ENCODE measurements at regions not wholly inside any gene's neighbourhood (a gene's known extent, or its start where the extent isn't known, plus 50 kb on each side); places are given as distances from the start of the nearest gene placed in this dataset.

DNA sequence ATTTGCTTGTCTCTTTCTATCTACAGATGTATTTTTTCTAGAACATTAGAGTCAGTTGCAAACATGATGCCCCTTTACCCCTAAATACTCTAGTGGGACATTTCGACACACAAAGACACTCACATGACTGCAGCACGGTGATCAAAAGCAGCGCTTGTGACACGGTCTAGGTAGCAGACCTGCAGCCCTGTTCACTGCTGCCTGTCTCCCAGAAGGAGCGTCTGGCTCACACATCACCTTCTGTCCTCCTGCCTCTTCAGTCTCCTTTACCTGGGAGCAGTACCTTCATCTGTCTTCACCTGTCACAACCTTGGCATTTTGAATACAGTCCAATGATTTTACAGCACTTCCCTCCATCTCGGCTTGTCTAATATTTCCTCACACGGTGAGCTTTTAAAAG lies 51.9 kb upstream of the SH3PXD2B start:
- TF ChIP-seq POLR2AphosphoS5 (IDR thresholded peaks at IDR 0.05) = no peak
- TF ChIP-seq, protein P1, sequence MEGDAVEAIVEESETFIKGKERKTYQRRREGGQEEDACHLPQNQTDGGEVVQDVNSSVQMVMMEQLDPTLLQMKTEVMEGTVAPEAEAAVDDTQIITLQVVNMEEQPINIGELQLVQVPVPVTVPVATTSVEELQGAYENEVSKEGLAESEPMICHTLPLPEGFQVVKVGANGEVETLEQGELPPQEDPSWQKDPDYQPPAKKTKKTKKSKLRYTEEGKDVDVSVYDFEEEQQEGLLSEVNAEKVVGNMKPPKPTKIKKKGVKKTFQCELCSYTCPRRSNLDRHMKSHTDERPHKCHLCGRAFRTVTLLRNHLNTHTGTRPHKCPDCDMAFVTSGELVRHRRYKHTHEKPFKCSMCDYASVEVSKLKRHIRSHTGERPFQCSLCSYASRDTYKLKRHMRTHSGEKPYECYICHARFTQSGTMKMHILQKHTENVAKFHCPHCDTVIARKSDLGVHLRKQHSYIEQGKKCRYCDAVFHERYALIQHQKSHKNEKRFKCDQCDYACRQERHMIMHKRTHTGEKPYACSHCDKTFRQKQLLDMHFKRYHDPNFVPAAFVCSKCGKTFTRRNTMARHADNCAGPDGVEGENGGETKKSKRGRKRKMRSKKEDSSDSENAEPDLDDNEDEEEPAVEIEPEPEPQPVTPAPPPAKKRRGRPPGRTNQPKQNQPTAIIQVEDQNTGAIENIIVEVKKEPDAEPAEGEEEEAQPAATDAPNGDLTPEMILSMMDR (IDR thresholded peaks at IDR 0.05) = no peak
- no peak for TF ChIP-seq POLR2A (IDR thresholded peaks at IDR 0.05)
- TF ChIP-seq EP300 (IDR thresholded peaks at IDR 0.05) = no peak
